HG03280 (cell line): ENCODE measurements at regions not wholly inside any gene's neighbourhood (a gene's known extent, or its start where the extent isn't known, plus 50 kb on each side); places are given as distances from the start of the nearest gene placed in this dataset.

Experiments used
- ATAC-seq: cut with Tn5 transposase; IDR thresholded peaks from one replicate; pipeline ENCODE4 v1.9.1; 2021; ENCODE audit warnings: mild to moderate bottlenecking, moderate library complexity; ENCODE audit not compliant: unreplicated experiment

DNA sequence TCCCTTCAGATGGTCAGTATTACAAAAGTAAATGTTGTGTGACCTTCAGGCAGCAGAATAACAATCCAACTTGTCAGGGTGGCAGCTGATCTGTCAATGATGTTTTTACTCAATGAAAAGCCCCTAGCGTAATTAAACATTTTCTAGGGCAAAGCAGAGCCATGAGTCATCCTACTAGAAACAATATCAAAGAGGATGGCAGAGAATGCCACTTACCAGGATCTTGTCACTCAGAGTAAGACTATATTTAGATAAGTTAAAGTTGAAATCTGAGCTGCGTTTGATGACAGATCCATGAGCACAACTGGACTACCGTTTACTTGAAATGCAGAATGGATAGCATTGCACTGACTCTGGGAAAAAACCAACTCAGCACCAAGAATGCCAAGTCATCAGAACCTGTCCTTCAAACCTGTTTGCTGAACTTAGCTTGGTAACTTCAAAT lies 612.6 kb upstream of the ACVR2A start:
- no peak for ATAC-seq

DNA sequence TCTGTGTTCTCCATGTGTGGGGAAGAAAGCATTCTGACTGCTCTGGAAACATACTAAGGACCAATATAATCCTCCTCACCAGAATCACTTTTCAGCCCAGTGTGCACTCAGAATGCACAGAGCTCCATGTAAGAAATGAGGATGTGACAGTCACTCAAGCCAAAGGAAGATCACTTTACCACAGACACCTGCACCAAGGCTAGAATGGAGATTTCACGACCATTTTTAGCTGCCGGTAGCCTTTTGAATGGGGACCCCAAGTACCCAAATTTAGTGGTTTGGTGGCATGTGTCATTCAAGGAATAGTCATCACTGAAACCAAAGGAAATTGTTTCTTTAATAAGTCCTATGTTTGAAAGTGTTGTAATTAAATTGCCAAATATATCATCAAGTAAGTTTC lies 613.2 kb upstream of the ACVR2A start:
- no peak for ATAC-seq

DNA sequence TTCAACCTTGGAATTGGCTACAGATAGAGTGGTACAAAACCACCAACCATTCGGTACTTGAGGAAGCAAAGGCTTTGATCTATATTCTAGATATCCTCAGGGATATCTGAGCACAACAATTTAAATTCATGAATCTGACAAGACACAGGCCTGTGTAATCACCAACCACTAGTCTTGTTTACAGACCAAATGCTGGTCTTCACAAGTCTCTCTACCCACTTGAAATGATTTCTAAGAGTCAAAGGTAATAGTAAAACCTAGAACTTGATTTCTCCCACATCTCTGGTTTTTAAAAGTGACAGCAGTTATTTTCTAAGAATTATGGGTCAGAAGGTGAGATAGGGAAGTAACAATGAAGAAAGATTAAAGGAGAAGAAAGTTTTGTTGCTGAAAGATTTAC lies 613.7 kb upstream of the ACVR2A start:
- no peak for ATAC-seq

DNA sequence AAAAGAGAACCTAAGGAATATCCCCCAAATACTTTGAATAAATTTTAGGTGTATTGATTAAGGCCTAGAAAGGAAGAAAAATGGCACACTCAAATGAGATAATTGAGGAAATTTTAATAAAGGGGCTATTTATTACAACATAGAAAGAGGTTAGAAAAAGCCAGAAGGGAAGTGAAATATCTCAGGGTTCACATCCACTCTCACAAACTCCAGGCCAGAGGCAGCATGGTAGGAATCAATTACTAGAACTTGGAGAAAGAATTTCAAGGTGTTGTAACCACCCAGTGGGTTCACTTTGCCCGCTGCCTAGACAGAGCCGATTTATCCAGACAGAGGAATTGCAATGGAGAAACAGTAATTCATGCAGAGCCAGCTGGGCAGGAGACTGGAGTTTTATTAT lies 617.5 kb upstream of the ACVR2A start:
- no peak for ATAC-seq

DNA sequence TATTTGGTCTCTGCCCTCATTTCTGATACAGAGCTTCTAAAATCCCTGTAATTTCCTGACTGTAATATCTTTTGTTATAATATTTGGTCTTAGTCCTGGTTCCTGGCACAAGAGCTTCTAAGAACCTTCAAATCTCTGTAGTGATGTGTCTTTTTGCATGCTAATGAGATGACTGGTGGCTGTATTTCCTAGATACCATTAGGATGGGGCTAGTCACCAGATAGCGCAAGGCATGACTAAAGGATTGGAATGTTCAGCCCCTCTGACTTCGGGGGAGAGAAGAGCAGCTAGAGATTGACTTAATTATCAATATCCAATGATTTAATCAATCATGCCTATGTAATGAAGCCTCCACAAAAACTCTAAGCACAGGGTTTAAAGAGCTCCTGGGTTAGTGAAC lies 620.8 kb upstream of the ACVR2A start:
- no peak for ATAC-seq

DNA sequence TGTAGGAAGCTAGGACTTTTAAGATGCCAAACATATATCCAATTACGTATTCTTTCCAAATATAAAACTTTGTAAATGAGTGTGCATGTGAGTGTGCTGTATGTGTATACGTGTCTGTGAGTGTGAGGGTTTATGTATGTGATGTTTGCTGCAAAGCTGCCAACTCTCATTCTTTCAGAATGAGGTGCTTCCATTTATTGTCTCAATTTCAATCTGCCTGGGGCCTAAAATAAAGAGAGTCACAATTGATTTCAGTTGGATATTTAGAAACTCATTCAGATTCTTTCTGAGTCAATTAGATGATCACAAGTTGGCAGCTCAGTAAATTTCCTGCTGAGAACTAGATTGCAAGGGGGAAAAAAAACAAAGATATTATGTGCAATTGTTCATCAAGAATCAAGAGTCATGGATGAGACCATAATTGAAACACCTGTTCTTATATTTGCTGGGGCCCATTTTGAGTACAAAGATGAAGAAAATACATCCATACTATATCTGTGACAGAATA lies 621.2 kb upstream of the ACVR2A start:
- no peak for ATAC-seq

DNA sequence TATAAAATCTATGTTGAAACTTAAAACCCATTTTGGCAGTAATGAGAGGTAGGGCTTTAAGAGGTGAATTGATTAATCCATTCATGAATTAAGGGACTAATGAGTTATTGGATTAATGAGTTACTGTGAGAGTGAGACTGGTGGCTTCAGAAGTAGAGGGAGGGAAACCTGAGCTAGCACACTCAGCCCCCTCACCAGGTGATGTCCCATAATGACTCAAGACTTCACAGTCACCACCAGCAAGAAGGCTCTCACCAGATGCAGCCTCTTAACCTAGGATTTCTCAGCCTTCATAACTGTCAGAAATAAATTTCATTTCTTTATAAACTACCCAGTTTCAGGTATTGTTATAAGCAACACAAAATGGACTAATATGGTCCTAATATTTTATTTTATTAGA lies 621.7 kb upstream of the ACVR2A start:
- peak; percentile 73 for ATAC-seq

DNA sequence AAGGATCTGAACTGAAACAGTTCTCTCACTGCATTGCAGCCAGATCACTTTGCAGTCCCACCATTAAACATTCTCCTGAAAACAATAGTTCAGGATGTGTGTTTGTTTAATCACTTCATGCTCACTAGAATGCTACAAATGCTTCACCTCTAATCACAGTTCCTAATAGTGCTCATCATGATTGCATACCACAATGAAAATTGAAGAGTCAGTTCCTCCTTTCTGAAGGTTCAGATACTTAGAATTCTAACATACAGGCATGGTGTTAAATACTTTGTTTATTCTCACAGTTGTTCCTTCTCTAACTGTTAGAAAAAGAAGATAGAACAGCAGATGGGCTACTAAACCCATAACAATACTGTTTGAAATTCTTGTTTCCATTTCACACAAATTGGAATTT lies 622.3 kb upstream of the ACVR2A start:
- ATAC-seq, result peak; percentile 47

DNA sequence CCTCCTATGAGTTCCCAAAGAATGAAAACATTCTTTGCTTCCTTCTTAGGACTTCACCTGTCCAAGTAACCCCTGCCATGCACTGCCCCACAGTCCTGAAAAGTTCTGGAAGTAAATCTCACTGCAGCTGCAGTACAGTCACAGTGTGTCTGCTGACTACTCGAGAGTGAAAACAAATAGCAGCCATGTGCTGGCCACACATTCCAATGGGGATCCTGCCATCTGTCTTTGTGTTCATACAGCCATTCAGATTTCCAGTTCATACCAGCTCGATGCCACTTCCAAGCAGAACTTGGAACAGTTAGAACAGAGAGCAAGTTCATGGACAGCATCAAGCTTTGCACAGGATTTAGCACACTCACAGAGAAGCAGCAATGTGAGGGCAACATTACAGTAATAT lies 629.9 kb upstream of the ACVR2A start:
- no peak for ATAC-seq

DNA sequence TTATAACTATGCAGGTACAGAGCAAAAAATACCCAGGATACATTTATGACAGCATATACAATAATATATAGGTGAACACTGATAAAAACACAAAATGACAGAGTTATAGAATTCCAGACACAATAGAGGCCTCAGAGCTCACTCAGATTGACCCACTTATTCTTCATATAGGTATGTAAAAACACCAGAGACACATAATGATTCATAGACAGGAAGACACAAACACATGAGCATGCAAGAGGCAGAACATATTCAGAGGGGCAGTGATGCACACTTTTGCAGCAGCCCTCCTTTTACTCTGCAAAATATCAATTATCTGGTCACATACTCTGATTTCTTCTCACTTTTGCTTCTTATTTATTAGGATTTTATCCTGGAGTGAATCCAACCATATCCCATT lies 633.3 kb upstream of the ACVR2A start:
- no peak for ATAC-seq

DNA sequence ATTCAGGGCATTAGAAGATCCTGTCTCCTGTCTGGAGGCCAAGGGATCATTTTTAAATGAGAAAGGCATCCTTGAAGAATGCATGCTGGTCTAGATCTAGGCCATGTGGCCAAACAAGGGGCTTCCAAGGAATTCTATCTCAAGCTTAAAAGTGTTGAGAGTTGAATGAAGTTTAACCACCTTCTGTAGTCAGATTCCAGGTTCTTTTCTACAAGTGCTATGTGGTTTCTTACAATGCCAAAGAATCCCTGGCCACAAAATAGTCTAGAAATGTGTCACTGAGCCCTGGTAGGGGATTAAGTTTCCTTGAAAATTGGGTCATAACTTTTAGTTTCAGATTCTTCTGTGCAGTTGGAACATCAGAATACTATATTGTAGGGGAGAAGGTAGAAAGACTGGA lies 640.7 kb upstream of the ACVR2A start:
- ATAC-seq, result no peak

DNA sequence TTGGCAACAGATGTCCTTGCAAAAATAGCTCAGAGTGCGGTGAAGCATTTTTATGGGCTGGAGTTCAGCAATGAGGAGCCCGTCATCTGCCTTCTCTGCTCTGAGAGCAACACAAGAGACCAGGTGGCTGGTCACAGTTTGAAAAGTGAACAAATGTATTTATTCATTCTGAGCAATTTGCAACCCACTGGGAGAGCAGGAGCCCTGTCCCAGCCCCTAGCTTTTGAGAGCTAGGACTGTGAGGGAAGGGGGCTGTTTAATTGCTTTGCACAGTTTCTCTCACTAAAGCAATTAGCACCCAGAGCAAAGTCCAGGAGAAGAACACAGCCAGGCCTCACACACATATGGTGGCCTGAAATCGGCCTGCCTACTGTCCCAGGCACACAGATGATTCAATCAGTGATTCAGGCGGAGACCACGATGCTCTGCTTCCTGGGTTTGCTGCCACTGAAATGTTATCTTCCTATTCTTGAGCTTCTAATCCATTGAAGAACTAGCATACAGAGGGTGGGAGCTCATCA lies 646.1 kb upstream of the ACVR2A start:
- no peak for ATAC-seq

DNA sequence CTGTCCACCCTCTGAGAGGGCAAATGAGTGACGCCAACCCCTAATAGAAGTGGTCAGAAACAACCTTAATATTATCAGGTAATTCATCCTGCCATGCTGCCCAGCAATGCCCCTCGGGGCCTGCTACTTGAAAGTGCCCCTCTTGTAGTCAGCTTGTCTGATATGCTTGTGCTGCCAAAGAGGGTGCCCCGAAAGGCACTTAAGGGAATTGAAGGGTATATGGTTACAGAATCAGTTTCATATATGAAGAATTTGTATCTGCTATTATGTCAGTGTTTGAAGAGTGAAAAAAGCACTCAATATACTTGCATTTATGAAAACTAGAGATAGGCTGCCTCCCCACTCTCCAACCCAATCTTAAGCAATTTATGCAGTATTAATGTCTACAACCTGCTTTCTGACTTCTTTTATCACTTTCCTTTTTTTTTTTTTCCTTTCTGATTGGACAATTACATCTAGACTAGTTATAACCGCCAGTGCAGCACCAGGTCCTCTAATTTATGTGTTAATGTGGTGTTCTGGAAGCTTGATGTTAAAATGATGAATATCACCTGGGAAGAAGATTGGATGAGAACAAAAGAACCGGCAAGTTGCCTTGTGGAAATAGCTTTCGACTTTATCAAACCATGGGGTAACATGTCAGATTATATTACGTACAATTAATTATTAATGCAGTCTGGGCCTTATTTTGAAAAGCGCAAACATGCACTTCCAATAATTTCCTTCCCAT lies 646.9 kb upstream of the ACVR2A start:
- ATAC-seq, result no peak

DNA sequence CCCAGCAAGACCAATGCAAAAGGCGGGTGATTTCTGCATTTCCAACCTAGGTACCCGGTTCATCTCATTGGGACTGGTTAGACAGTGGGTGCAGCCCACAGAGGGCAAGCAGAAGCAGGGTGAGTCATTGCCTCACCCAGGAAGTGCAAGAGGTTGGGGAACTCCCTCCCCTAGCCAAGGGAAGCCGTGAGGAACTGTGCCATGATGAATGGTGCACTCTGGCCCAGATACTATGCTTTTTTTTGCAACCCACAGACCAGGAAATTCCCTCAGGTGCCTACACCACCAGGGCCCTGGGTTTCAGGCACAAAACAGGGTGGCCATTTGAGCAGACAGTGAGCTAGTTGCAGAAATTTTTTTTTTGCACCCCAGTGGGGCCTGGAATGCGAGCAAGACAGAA lies 662.6 kb upstream of the ACVR2A start:
- ATAC-seq, result peak; percentile 70

DNA sequence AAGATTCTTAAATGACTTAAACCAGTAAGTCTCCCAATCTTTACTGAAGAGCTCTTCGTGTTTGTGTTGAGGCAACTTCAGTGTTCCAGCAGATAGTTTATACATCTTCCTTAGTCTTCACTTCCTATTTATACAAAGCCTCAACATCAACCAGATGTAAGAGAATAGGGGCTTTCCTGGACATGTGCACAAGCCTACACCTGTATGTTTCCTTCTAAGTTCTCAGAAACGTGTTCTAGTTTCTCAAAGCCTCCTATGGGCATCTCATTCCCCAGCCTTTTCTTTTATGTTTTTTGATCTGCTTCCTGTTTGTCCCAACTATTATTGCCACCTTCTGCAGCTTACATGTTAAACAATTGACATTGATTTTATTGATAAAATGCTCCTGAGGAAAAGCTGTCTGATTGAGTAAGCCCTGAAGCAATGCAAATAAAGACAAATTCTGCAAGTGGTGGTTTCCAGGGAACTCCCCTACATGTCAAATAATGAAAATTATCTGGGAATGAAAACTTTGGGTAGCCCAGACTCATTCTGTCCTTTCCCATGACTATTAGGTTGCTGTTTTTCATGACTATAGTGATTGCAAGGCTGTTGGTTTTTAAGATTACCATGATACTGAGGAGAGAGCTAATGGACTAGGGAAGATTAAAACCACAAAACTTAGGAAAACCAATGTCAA lies 663.3 kb upstream of the ACVR2A start:
- peak; percentile 63 for ATAC-seq

DNA sequence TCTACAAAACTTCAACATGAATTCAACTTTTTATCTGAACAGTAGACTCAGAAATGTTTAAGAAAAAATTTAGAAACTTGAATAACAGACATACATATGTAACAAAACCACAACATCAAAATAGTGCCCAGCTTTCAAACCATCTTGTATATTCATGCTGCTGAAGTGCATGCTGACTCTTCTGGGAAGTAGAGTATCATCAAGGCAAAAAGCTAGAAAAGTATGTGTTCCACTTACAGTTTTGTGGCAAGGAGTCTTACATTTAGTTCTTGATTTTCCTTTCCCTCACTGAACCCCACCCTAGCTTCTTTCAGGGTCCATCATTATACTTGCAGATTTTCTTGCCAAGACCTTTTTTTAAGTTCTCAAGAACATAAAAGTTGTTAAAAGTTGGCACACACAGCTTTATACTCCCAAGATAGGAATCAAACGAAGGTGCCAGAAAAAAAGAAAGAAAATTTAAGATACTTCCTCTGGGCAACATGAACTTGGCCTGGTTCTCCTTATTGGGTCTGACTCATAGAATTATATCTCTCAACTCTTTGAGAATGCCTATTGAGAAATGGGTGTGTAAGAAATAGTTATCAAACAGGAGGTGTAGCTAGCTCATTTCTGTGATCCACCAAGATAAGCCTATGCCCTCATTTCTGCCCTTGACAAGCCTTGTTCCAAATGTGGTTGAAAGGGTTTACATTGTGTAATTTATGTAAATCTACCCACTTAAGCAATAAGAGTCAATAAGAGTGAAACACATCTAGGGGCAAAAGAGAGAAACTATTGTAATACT lies 667.6 kb upstream of the ACVR2A start:
- ATAC-seq, result no peak

DNA sequence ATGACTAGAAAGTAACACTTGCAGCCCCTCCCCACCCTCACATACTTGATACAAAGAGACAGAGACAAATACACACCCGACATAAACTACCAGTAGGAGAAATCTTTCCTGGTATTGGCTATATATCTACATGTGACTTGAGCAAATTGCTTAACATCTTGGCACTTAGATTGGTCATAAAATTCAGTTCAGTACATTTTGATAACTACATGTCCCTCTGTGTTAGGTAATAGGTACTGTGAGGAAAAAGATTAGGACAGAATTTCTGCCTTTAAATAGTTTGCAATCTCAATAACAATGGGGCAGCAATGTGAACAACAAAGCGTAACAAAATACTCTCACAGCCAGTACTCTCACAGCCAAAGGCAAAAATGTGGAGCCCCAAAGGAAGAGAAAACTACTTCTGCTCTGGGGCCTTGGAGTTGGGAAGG lies 670.0 kb upstream of the ACVR2A start:
- no peak for ATAC-seq

DNA sequence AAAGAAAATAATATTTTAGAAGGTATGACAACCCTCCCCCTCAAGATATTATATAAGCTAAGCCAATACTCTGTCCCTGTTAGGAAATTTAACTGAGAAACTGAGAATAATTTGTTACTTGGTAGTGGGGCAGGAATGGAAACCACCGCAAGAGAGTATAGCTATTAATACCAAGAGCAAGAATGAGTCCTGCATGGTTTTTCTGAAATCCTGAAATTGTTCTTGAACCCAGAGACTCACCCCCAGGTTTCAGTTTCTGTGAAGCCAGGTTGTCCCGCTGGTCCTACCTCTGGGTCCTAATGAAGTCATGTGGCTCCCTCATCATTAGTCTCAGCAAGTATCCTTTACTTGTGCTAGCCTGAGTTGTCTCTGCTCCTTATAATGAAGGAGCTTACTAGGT lies 671.0 kb upstream of the ACVR2A start:
- no peak for ATAC-seq

DNA sequence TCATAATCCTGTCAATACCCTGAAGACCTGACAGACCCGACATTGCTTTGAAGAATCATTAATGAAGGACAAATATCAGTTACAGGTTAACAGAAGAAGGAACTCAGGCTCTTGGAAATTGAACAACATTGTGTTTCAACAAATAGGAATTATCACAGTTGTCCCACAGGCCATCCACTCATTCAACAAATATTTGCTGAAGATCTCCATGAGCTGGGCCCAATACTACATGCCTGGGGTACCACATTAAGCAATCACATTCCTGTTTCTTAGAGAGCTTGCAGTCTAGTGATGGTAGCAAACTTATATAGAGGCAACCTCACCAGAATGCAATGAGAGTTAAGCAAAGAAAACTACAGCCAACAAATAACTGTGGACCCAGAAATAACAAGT lies 671.6 kb upstream of the ACVR2A start:
- ATAC-seq, result no peak

DNA sequence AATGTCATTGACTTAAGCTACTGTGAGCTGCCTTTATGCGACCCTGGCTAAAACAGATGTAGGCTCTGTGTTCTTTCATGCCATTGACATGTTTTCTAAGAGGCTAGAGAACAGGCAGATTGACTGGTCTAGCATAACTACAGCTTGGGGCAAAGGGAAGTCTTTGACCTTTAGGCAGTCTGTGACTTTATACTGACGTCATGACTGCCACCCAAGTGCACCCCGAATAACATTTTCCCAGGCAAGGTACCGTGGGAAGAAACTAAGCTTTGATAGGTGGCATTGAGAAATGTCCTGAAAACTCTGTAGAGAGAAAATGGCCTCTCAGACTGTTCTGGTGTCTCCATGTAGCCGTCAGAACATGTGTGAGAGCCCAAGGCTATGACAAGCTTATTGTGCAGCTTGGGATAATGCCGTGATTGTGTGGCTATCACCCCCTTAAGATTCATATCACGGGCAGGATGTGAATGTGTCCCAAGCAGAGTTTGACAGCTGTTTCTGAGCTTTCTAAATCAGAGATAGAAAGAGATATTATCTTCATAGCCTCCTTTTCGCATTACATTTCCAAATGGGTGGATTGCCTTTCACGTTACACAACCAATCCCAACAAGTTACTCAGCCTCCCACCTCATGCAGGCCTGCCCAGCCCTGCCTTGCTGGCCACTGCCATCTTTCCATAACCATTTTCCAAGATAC lies 672.2 kb upstream of the ACVR2A start:
- no peak for ATAC-seq

DNA sequence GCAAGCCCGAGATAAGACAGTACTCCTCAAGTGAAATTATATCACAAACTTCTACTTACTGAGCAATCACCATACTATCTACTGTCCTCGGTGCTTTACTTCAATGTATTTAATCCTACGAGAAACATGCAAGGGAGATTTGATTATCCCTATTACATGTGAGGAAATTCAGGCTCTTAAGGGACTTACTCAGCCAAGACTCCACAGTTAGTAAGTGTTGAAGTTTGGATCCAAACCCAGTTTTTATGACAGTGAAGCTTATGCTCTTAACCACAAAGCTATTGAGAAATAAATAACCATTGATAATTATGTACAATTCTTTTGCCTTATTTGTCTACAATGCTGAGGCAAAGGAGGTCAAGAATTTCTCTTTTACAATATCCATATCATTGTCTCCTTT lies 672.9 kb upstream of the ACVR2A start:
- ATAC-seq, result no peak
